Natural killer cell (primary cell): ENCODE measurements at regions not wholly inside any gene's neighbourhood (a gene's known extent, or its start where the extent isn't known, plus 50 kb on each side); places are given as distances from the start of the nearest gene placed in this dataset.

Source experiments
- ATAC-seq, 3 donors: fragments of 150-1000 bp in 2 of 3; fragments of 200-7000 bp in 1 of 3; cut with Tn5 transposase; 1 replicate in 1 of 3; 2 replicates in 2 of 3; pipeline ENCODE4 v1.10.0; 2021; ENCODE audit warnings: mild to moderate bottlenecking in 2 of 3, moderate library complexity in 2 of 3
- DNase-seq, 2 donors: peaks; one replicate each; pipeline versions ENCODE4 v3.0.0 to v3.0.0-alpha.2; 2013 to 2021; ENCODE audit warnings: mixed read lengths in 1 of 2
- H3K27ac ChIP-seq: one replicate; pipeline ENCODE4 v1.5.1; 2013; ENCODE audit warnings: mild to moderate bottlenecking, low read length
- H3K27me3 ChIP-seq: one replicate; pipeline ENCODE4 v1.6.1; 2013; ENCODE audit warnings: low read length; ENCODE audit not compliant: control insufficient read depth, insufficient read depth
- H3K36me3 ChIP-seq: one replicate; pipeline ENCODE4 v1.6.1; 2013; ENCODE audit warnings: low read length; ENCODE audit not compliant: control insufficient read depth, insufficient read depth
- H3K4me1 ChIP-seq: one replicate; pipeline ENCODE4 v1.6.1; 2013; ENCODE audit warnings: low read length; ENCODE audit not compliant: control insufficient read depth, insufficient read depth
- H3K4me3 ChIP-seq: one replicate; pipeline ENCODE4 v1.5.1; 2013; ENCODE audit warnings: low read length
- H3K9me3 ChIP-seq: one replicate; pipeline ENCODE4 v1.6.1; 2013; ENCODE audit warnings: low read length; ENCODE audit not compliant: control insufficient read depth, insufficient read depth
- H3K27ac Mint-ChIP-seq, 2 donors: one replicate each; pipeline ENCODE4 v1.8.0; 2022; ENCODE audit warnings: mild to moderate bottlenecking in 2 of 2, mixed read lengths in 2 of 2, moderate library complexity in 1 of 2
- H3K27me3 Mint-ChIP-seq, 2 donors: one replicate each; pipeline ENCODE4 v1.8.0; 2022; ENCODE audit warnings: low read depth in 2 of 2, mixed read lengths in 2 of 2
- H3K36me3 Mint-ChIP-seq: one replicate; pipeline ENCODE4 v1.8.0; 2022; ENCODE audit warnings: mixed read lengths
- H3K4me1 Mint-ChIP-seq, 2 donors: one replicate each; pipeline ENCODE4 v1.8.0; 2022; ENCODE audit warnings: mixed read lengths in 2 of 2
- H3K4me3 Mint-ChIP-seq: one replicate; pipeline ENCODE4 v1.8.0; 2022; ENCODE audit warnings: mild to moderate bottlenecking, moderate library complexity, mixed read lengths
- H3K9me3 Mint-ChIP-seq, 2 donors: one replicate each; pipeline ENCODE4 v1.8.0; 2022; ENCODE audit warnings: mixed read lengths in 2 of 2
- CTCF ChIP-seq: fragments of 200-600 bp; IDR thresholded peaks from one replicate; pipeline ENCODE4 v1.8.0; 2022; ENCODE audit warnings: antibody characterized with exemption
- WGBS: methylation state at CpG from one replicate; pipeline ENCODE4 v1.1.7; 2013; ENCODE audit warnings: missing lambda C conversion rate; ENCODE audit not compliant: insufficient coverage; 5-methylcytosine and 5-hydroxymethylcytosine counted together
- intact Hi-C: fragments of 100-400 bp; cut with micrococcal nuclease; formaldehyde crosslinking; loops from one replicate; pipeline ENCODE4 v1.14.2; 2022

GRCh38 chr1:68961143-68961542, 464.3 kb upstream of the DEPDC1 start:
- no peak for TF ChIP-seq CTCF
- 89% methylated on average over 1 of the region's 1 CpG for WGBS

GRCh38 chr1:68963353-68963752, 466.5 kb upstream of the DEPDC1 start:
- no peaks in the 10 kb centered on the region for H3K4me1 ChIP-seq
- ATAC-seq (no peak), DNase-seq (no peak)
- peaks cover 10% of the 10 kb centered on the region for H3K9me3 ChIP-seq
- no peaks in the 10 kb centered on the region for H3K27me3 Mint-ChIP-seq
- H3K4me1 Mint-ChIP-seq: no peaks in the 10 kb centered on the region
- WGBS: no CpG with 5 or more reads among the region's 3 CpGs
- no peak overlapping the region for H3K27ac Mint-ChIP-seq
- H3K27me3 ChIP-seq: no peaks in the 10 kb centered on the region
- intact Hi-C loops: no loop called here
- H3K4me3 ChIP-seq: no peak overlapping the region
- H3K36me3 ChIP-seq: no peaks in the 10 kb centered on the region
- TF ChIP-seq CTCF: no peak
- no peak overlapping the region for H3K4me3 Mint-ChIP-seq
- H3K27ac ChIP-seq: no peak overlapping the region
- H3K9me3 Mint-ChIP-seq: peaks cover 7 to 12% of the 10 kb centered on the region in 2 donors
- no peaks in the 10 kb centered on the region for H3K36me3 Mint-ChIP-seq

More at GRCh38 chr1:68961143-68961542, 464.3 kb upstream of the DEPDC1 start:
- Mint-ChIP-seq H3K27ac (no peak overlapping the region), H3K4me3 (no peak overlapping the region), H3K27me3 (no peaks in the 10 kb centered on the region), H3K36me3 (no peaks in the 10 kb centered on the region), H3K9me3 (peaks cover 10 to 21% of the 10 kb centered on the region in 2 donors), H3K4me1 (no peaks in the 10 kb centered on the region)
- Histone ChIP-seq H3K27ac (no peak overlapping the region), H3K27me3 (no peaks in the 10 kb centered on the region), H3K36me3 (no peaks in the 10 kb centered on the region), H3K4me3 (no peak overlapping the region), H3K4me1 (no peaks in the 10 kb centered on the region), H3K9me3 (peaks cover 10% of the 10 kb centered on the region)
- intact Hi-C loops: no loop called here
- DNase-seq (no peak), ATAC-seq (no peak)

- H3K27ac Mint-ChIP-seq: no peak overlapping the region
- ATAC-seq: no peak
- H3K9me3 ChIP-seq: peaks cover 6% of the 10 kb centered on the region
- no peaks in the 10 kb centered on the region for H3K36me3 ChIP-seq
- intact Hi-C loops: no loop called here
- H3K27me3 Mint-ChIP-seq: no peaks in the 10 kb centered on the region
- H3K4me1 Mint-ChIP-seq: no peaks in the 10 kb centered on the region
- H3K27ac ChIP-seq: no peak overlapping the region
- no peak for TF ChIP-seq CTCF
- H3K27me3 ChIP-seq: no peaks in the 10 kb centered on the region
- peaks cover 2 to 3% of the 10 kb centered on the region in 2 donors for H3K9me3 Mint-ChIP-seq
- no peak for DNase-seq
- no peak overlapping the region for H3K4me3 Mint-ChIP-seq
- WGBS: 65% methylated on average over 4 of the region's 4 CpGs
- no peaks in the 10 kb centered on the region for H3K36me3 Mint-ChIP-seq
- H3K4me1 ChIP-seq: no peaks in the 10 kb centered on the region
- H3K4me3 ChIP-seq: no peak overlapping the region
Measured at GRCh38 chr1:68969441-68969840, 472.6 kb upstream of the DEPDC1 start.

GRCh38 chr1:68970571-68970970, 473.7 kb upstream of the DEPDC1 start:
- Histone ChIP-seq H3K4me1 (no peaks in the 10 kb centered on the region), H3K27ac (no peak overlapping the region), H3K4me3 (no peak overlapping the region), H3K36me3 (no peaks in the 10 kb centered on the region), H3K27me3 (no peaks in the 10 kb centered on the region), H3K9me3 (no peaks in the 10 kb centered on the region)
- no CpG with 5 or more reads among the region's 2 CpGs for WGBS
- DNase-seq: no peak
- H3K27me3 Mint-ChIP-seq: no peaks in the 10 kb centered on the region
- peaks cover 0 to 3% of the 10 kb centered on the region in 2 donors for H3K9me3 Mint-ChIP-seq
- intact Hi-C loops: no loop called here
- no peak for ATAC-seq
- no peaks in the 10 kb centered on the region for H3K36me3 Mint-ChIP-seq
- H3K27ac Mint-ChIP-seq: no peak overlapping the region
- H3K4me1 Mint-ChIP-seq: no peaks in the 10 kb centered on the region
- TF ChIP-seq CTCF: no peak
- no peak overlapping the region for H3K4me3 Mint-ChIP-seq
